AG04449 (cell line): ENCODE measurements at regions not wholly inside any gene's neighbourhood (a gene's known extent, or its start where the extent isn't known, plus 50 kb on each side); places are given as distances from the start of the nearest gene placed in this dataset.
A peak's percentile ranks its signal among the peaks of the same experiment; 100 is the strongest.

Experiments used
- CTCF ChIA-PET: fragments of 350-600 bp; formaldehyde crosslinking; extraction: SDS; loops from one replicate; lab custom pipeline; 2021; ENCODE audit warnings: antibody characterized with exemption; lab: Yijun Ruan, JAX
- POLR2A ChIA-PET: fragments of 400-600, 350-600 bp; formaldehyde crosslinking; extraction: SDS; loops from one replicate; lab custom pipeline; 2020; ENCODE audit warnings: antibody characterized with exemption, inconsistent platforms; lab: Yijun Ruan, JAX
- DNase-seq: peaks from one replicate; pipeline ENCODE4 v3.0.0-alpha.2; 2010; ENCODE audit warnings: low read depth, low spot score
- H3K4me3 ChIP-seq: 2 replicates; pipeline ENCODE4 v1.5.1; 2011; ENCODE audit warnings: low read depth, mild to moderate bottlenecking, control low read depth, low read length
- CTCF ChIP-seq: IDR thresholded peaks from one replicate; pipeline ENCODE4 v1.5.1; 2011; ENCODE audit warnings: mild to moderate bottlenecking, moderate library complexity, low read length, control low read depth, inconsistent platforms; ENCODE audit not compliant: insufficient read depth; ENCODE audit errors: missing control alignments

GRCh38 chr2:158889135-158889853 lies 79.1 kb upstream of the TANC1 start:
- ChIA-PET CTCF (no interaction called here), POLR2A (no interaction called here)
- no peak for DNase-seq
- no peak for TF ChIP-seq CTCF
- H3K4me3 ChIP-seq: no peak overlapping the region

- no peak for DNase-seq
- TF ChIP-seq CTCF: no peak
- ChIA-PET POLR2A (no interaction called here), CTCF (interaction anchor here (1.0 kb wide), 1 partner anchor 229 kb away, joined by 6 read pairs; no protein-coding TSS in a partner anchor)
- no peak overlapping the region for H3K4me3 ChIP-seq
Observed at GRCh38 chr2:158890296-158890905, 78.0 kb upstream of the TANC1 start.

- DNase-seq: no peak
- POLR2A ChIA-PET: no interaction called here
- no peak for TF ChIP-seq CTCF
Observed at GRCh38 chr2:158893026-158893425, 75.4 kb upstream of the TANC1 start.

GRCh38 chr2:158893474-158893873 lies 75.0 kb upstream of the TANC1 start:
- POLR2A ChIA-PET: no interaction called here
- no peak overlapping the region for H3K4me3 ChIP-seq
- CTCF ChIA-PET: interaction anchor here (1.1 to 2.4 kb wide), 3 partner anchors 9 to 226 kb away, joined by 3 to 13 read pairs (median 5); no protein-coding TSS in a partner anchor
- no peak for DNase-seq
- no peak for TF ChIP-seq CTCF

More at GRCh38 chr2:158893026-158893425, 75.4 kb upstream of the TANC1 start:
- CTCF ChIA-PET: interaction anchor here (1.4 to 2.2 kb wide), 2 partner anchors 10 to 226 kb away, joined by 5 read pairs; no protein-coding TSS in a partner anchor
- H3K4me3 ChIP-seq: no peak overlapping the region

GRCh38 chr2:158894078-158894477 lies 74.4 kb upstream of the TANC1 start:
- ChIA-PET CTCF (interaction anchor here (0.8 to 2.4 kb wide), 4 partner anchors 9 to 239 kb away, joined by 3 to 13 read pairs (median 4); no protein-coding TSS in a partner anchor), POLR2A (no interaction called here)
- peak; percentile 31 for DNase-seq
- TF ChIP-seq CTCF: no peak
- no peak overlapping the region for H3K4me3 ChIP-seq

GRCh38 chr2:158894572-158894971 lies 73.9 kb upstream of the TANC1 start:
- POLR2A ChIA-PET: no interaction called here
- no peak for DNase-seq
- H3K4me3 ChIP-seq: no peak overlapping the region
- CTCF ChIA-PET: interaction anchor here (0.8 to 2.4 kb wide), 4 partner anchors 8 to 239 kb away, joined by 3 to 13 read pairs (median 4); no protein-coding TSS in a partner anchor
- TF ChIP-seq CTCF: no peak
